ENCODE measurements at regions not wholly inside any gene's neighbourhood (a gene's known extent, or its start where the extent isn't known, plus 50 kb on each side); places are given as distances from the start of the nearest gene placed in this dataset.
"Not testable (repeated sequence)": the region's sequence is repeated elsewhere in the genome, so short reads cannot be mapped to it uniquely, and the experiment has no call there.

DNA sequence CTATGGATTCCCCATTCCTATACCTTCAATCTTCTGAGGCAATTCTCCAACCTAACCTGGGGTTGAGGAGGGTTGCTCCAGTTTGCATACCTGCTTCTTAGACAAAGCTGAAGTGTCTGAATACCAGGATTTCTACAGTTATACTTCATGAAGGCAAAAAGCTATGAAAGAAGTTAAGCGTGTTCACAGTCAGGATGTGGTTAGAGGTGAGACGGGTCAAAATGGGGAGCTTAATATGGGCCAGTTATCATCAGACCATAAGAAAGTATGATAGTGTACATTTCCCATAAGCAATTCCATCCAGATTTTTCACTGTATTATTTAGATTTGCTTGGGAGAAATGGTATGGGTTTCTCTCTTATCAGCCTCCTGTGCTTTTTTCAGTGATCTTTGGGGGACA lies 156.9 kb upstream of the FER start:
- H3K9me3 Mint-ChIP-seq: no peaks in the 10 kb centered on the region
- no peaks in the 10 kb centered on the region for H3K4me1 Mint-ChIP-seq (ENCODE audit: low read depth in 2 of 2)

DNA sequence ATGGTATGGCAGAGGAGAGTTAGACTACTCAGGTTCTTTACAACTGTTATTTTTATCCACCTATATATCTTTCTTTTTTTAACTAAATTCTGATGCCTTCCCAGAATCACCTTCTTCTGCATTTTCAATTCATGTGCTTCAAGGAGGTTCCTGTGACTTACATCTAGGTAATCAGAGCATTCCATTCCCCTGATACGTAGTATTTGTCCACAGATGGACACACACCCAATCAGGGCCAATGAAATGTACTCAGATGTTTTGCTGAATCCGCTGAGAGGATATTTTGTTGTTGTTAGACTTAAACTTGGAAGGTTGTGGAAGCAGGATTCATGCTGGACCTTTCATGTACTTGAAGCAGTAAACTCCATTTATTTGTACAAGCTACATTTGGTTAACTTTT lies 159.4 kb upstream of the FER start:
- H3K27ac Mint-ChIP-seq: no peak overlapping the region
- no peaks in the 10 kb centered on the region for H3K4me1 Mint-ChIP-seq (ENCODE audit: low read depth in 2 of 2)
- H3K4me3 Mint-ChIP-seq: no peak overlapping the region
- no peaks in the 10 kb centered on the region for H3K9me3 Mint-ChIP-seq
- H3K27me3 Mint-ChIP-seq: peaks cover 10 to 40% of the 10 kb centered on the region in 2 donors
- no peak for ATAC-seq
- no peaks in the 10 kb centered on the region for H3K36me3 Mint-ChIP-seq
- DNase-seq (ENCODE audit: low spot score): no peak

More for the DNA sequence above, 156.9 kb upstream of the FER start:
- H3K36me3 Mint-ChIP-seq: no peaks in the 10 kb centered on the region
- H3K4me3 Mint-ChIP-seq: no peak overlapping the region
- ATAC-seq: no peak
- H3K27ac Mint-ChIP-seq: no peak overlapping the region
- peaks cover 7 to 36% of the 10 kb centered on the region in 2 donors for H3K27me3 Mint-ChIP-seq
- no peak for DNase-seq (ENCODE audit: low spot score)

DNA sequence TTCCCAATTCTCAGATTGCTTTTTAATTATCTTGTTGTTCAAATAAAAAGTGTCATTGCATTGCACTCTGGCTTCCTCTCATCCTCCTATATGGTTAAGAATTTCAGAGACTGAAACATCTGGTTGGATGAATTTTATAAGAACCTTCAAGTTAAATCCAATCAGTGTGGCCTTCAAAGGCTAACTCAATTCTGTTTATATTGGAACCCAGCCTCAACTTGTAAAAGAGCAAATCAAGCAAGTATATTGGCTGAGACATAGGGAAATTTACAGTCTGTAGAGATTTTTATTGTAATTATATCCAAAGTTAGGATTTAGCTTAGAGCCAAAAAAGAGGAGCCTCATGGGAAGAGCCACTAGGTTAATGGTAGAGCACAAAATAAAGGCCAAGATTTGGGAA lies 159.9 kb upstream of the FER start:
- H3K4me3 Mint-ChIP-seq: no peak overlapping the region
- no peak for ATAC-seq
- no peaks in the 10 kb centered on the region for H3K4me1 Mint-ChIP-seq (ENCODE audit: low read depth in 2 of 2)
- H3K36me3 Mint-ChIP-seq: no peaks in the 10 kb centered on the region
- DNase-seq (ENCODE audit: low spot score): no peak
- no peaks in the 10 kb centered on the region for H3K9me3 Mint-ChIP-seq
- H3K27ac Mint-ChIP-seq: no peak overlapping the region
- peaks cover 10 to 37% of the 10 kb centered on the region in 2 donors for H3K27me3 Mint-ChIP-seq

DNA sequence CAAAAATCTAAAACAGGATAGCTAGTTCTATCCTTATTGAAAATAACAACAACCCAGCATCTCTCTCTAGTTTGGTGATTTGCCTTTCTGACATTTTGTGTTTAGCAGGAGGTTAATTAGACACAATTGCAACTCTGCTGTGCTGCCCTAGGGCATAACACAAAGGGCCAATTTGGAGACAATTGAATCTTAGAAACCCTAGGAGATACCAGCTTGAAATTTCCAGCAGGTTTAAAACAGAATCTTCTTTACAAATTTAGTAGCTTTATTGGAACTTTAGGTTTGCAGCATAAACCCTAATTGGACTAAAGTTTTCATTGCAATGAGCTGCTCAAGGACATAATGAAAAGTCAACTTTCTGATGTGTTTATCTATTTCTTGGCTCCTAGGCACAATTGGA lies 166.7 kb upstream of the FER start:
- no peak overlapping the region for H3K4me3 Mint-ChIP-seq
- ATAC-seq: no peak
- peaks cover 6 to 10% of the 10 kb centered on the region in 2 donors for H3K27me3 Mint-ChIP-seq
- H3K4me1 Mint-ChIP-seq (ENCODE audit: low read depth in 2 of 2): no peaks in the 10 kb centered on the region
- peaks cover 3% of the 10 kb centered on the region for H3K9me3 Mint-ChIP-seq
- no peaks in the 10 kb centered on the region for H3K36me3 Mint-ChIP-seq
- H3K27ac Mint-ChIP-seq: no peak overlapping the region
- no peak for DNase-seq (ENCODE audit: low spot score)

DNA sequence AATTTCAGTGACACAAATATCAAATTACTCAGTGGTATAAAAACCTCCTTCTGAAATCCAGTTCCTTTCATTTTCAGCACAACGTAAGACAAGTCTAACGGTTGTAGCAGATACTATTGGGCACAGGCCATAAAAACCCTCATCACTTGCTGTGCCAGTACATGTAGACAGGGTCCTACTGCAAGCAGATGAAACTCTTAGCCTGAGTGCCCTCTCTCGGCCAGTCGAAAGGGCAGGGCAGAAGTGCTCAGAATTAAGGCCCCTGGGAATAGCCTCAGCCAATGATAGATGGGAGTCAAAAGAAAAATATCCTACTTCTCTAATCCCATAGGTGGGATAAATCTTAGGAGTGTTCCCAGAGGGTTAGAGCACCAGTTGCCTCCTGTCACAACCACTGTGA lies 168.5 kb upstream of the FER start:
- H3K9me3 Mint-ChIP-seq: peaks cover 3% of the 10 kb centered on the region

DNA sequence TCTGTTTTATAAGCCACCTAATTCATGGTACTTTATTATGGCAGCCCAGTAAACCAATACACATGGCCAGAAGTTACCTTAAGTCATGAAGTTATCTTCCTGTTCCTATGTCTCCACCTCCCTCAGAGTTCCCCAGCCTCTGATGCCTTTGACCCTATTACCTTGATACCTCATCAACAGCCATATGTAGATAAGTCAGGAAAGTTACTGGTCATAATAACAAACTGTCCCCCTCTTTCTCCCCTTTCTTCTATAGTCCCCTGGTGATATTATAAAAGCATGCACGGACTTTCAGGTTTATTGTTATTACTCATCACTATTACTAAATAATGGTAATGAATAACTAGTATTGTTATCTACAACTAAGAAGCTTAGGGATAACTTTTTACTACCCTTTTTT lies 168.9 kb upstream of the FER start:
- Mint-ChIP-seq H3K27ac (no peak overlapping the region), H3K9me3 (peaks cover 3% of the 10 kb centered on the region), H3K4me3 (no peak overlapping the region), H3K27me3 (peaks cover 0 to 6% of the 10 kb centered on the region in 2 donors), H3K36me3 (no peaks in the 10 kb centered on the region), H3K4me1 (ENCODE audit: low read depth in 2 of 2) (no peaks in the 10 kb centered on the region)
- ATAC-seq: no peak
- no peak for DNase-seq (ENCODE audit: low spot score)

More for the DNA sequence above, 168.5 kb upstream of the FER start:
- no peak for DNase-seq (ENCODE audit: low spot score)
- Mint-ChIP-seq H3K36me3 (no peaks in the 10 kb centered on the region), H3K27me3 (peaks cover 0 to 6% of the 10 kb centered on the region in 2 donors), H3K4me3 (no peak overlapping the region), H3K27ac (no peak overlapping the region), H3K4me1 (ENCODE audit: low read depth in 2 of 2) (no peaks in the 10 kb centered on the region)
- no peak for ATAC-seq

DNA sequence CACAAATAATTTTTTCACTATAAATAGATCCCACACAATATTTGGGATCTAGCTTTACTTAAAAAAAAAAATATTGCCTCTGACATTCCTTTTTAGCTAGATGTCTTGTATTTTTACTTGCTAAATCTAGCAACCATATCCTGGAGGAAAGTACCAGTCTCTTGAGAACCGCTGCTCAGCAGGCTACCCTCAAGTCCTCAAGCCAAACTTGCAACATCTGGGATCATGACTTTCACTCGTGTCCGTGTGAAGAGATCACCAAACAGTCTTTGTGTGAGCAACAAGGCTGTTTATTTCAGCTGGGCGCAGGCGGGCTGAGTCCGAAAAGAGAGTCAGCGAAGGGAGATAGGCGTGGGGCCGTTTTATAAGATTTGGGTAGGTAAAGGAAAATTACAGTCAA lies 180.3 kb upstream of the FER start:
- H3K9me3 Mint-ChIP-seq: no peaks in the 10 kb centered on the region
- DNase-seq (ENCODE audit: low spot score) (no peak), ATAC-seq (no peak)
- H3K4me3 Mint-ChIP-seq: no peak overlapping the region
- H3K27ac Mint-ChIP-seq: no peak overlapping the region
- H3K4me1 Mint-ChIP-seq (ENCODE audit: low read depth in 2 of 2): no peaks in the 10 kb centered on the region
- peaks cover 3 to 10% of the 10 kb centered on the region in 2 donors for H3K27me3 Mint-ChIP-seq
- H3K36me3 Mint-ChIP-seq: no peaks in the 10 kb centered on the region

DNA sequence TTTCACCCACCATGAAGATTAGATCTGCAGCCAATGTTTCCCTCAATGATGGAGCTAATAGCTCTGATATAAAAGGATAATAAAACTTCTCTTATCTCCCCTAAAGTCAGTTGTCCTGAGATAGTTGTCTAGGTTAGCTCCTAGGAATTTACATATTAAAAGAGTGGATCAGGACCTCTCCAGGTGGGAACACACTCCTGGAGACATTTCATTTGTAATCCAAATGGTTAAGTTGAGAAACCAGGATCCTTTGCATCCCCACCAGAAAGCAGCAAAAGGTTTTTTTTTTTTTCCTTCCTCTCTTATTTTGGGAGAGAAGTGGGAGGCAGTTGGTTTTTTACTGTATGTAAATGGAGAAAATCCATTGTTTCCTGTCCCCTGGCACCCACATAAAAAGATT lies 182.5 kb upstream of the FBXL17 start:
- Mint-ChIP-seq H3K27me3 (peaks cover 2 to 8% of the 10 kb centered on the region in 2 donors), H3K27ac (no peak overlapping the region), H3K9me3 (no peaks in the 10 kb centered on the region), H3K4me3 (no peak overlapping the region), H3K36me3 (no peaks in the 10 kb centered on the region), H3K4me1 (ENCODE audit: low read depth in 2 of 2) (no peaks in the 10 kb centered on the region)
- no peak for ATAC-seq
- DNase-seq (ENCODE audit: low spot score): no peak

DNA sequence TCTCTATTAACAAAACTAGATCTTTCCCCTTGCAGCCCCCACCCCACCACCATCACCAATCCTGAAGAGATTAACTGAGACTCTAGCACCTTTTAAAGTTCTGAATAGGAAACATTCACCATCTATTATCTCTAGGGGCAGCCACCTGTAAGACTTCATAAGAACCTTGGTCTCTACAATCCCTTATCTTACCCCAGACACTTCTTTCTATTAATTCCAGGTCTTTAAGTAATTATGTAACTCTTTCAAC lies 180.2 kb upstream of the FBXL17 start:
- Mint-ChIP-seq H3K36me3 (no peaks in the 10 kb centered on the region), H3K9me3 (no peaks in the 10 kb centered on the region), H3K27ac (no peak overlapping the region), H3K27me3 (peaks cover 2 to 8% of the 10 kb centered on the region in 2 donors), H3K4me1 (ENCODE audit: low read depth in 2 of 2) (no peaks in the 10 kb centered on the region), H3K4me3 (no peak overlapping the region)
- ATAC-seq (no peak), DNase-seq (ENCODE audit: low spot score) (no peak)

DNA sequence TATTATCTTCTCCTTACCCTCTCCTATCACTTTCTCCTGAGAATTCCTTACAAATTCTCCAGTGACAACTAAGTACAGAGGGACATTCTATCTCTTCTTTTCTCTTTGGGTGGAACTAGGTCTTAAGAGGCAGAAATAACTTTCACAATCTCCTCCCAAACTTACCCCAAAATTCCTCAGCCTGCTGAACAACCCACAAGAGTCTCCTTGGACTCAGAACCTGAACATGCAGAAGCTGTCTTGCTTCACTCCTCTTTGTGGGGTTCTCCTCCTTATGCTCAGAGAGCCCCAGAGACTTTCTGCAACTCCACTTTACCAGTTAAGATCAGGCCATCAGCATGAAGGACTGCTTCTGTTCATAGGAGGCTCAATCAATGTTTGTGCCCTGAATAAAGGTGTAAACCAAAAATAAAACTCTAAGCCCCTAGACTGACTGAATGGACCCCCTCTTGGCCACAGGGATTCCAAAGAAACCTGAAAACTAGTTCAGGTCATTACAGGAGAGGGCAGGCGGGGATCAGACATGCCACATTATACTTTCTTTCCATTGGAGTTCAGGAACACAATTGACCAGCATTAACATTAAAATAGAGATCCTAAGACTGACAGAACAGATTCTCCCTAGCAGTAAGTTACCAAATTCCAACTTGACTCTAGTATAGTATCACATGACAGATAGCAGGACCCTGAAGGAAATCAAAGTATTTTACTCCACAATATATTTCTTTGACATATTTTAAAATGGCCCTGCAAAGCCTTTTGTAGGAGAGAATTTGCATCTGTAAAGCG lies 179.7 kb upstream of the FBXL17 start:
- H3K4me3 Mint-ChIP-seq: no peak overlapping the region
- H3K27ac Mint-ChIP-seq: no peak overlapping the region
- no peak for DNase-seq (ENCODE audit: low spot score)
- no peak for ATAC-seq
- H3K4me1 Mint-ChIP-seq (ENCODE audit: low read depth in 2 of 2): no peaks in the 10 kb centered on the region
- no peaks in the 10 kb centered on the region for H3K36me3 Mint-ChIP-seq
- H3K27me3 Mint-ChIP-seq: peaks cover 2 to 8% of the 10 kb centered on the region in 2 donors
- no peaks in the 10 kb centered on the region for H3K9me3 Mint-ChIP-seq

DNA sequence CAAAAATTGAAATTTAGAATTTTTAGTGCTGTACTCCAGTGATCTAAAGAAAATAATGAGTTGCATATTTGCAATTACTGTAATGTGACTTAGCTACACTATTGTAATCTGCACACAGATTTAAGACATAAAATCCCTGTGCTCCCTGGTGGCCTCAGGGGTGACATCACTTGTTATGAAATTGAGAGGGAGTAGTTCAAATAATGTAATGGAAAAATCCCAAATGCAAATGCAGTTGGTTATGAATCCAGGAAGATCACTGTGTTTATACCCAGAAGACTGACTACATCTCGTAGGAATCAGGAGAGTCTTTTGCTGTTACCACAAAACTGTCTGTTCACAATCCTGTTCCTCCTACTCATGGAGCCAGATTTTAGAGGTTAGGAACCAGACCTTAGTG lies 178.7 kb upstream of the FBXL17 start:
- peaks cover 3 to 10% of the 10 kb centered on the region in 2 donors for H3K27me3 Mint-ChIP-seq
- DNase-seq (ENCODE audit: low spot score) (no peak), ATAC-seq (no peak)
- no peak overlapping the region for H3K4me3 Mint-ChIP-seq
- H3K36me3 Mint-ChIP-seq: no peaks in the 10 kb centered on the region
- H3K4me1 Mint-ChIP-seq (ENCODE audit: low read depth in 2 of 2): no peaks in the 10 kb centered on the region
- no peak overlapping the region for H3K27ac Mint-ChIP-seq
- no peaks in the 10 kb centered on the region for H3K9me3 Mint-ChIP-seq

DNA sequence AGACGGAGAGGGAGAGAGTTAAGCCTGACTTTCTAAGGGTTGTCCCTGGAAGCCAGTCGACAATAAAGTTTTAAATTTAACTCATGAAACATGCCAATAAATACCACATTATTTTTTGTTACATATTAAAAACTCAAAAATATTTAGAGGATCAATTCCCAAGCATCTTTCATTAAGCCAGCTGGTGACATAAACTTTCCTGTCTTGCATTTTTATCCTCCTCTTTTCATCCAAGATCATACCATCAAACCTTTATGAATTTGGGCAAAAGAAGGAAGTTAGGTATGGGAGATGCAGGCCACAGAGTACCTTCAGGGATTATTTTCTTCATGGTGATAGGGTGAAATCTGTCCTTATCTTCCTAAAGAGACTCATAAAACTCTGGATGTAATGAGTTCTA lies 178.3 kb upstream of the FBXL17 start:
- Mint-ChIP-seq H3K27me3 (peaks cover 3 to 11% of the 10 kb centered on the region in 2 donors), H3K4me1 (ENCODE audit: low read depth in 2 of 2) (no peaks in the 10 kb centered on the region), H3K27ac (no peak overlapping the region), H3K36me3 (no peaks in the 10 kb centered on the region), H3K4me3 (no peak overlapping the region), H3K9me3 (no peaks in the 10 kb centered on the region)
- DNase-seq (ENCODE audit: low spot score) (no peak), ATAC-seq (no peak)

DNA sequence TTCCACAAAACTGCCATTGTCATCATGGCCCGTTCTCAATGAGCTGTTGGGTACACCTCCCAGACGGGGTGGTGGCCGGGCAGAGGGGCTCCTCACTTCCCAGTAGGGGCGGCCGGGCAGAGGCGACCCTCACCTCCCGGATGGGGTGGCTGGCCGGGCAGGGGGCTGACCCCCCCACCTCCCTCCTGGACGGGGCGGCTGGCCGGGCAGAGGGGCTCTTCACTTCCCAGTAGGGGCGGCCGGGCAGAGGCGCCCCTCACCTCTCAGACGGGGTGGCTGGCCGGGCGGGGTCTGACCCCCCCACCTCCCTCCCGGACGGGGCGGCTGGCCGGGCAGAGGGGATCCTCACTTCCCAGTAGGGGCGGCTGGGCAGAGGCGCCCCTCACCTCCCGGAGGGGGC lies 176.9 kb upstream of the FBXL17 start:
- not testable (repeated sequence) for H3K27me3 Mint-ChIP-seq; DNase-seq (ENCODE audit: low spot score); H3K9me3 Mint-ChIP-seq; ATAC-seq; H3K4me1 Mint-ChIP-seq (ENCODE audit: low read depth in 2 of 2); H3K4me3 Mint-ChIP-seq; H3K27ac Mint-ChIP-seq; H3K36me3 Mint-ChIP-seq

DNA sequence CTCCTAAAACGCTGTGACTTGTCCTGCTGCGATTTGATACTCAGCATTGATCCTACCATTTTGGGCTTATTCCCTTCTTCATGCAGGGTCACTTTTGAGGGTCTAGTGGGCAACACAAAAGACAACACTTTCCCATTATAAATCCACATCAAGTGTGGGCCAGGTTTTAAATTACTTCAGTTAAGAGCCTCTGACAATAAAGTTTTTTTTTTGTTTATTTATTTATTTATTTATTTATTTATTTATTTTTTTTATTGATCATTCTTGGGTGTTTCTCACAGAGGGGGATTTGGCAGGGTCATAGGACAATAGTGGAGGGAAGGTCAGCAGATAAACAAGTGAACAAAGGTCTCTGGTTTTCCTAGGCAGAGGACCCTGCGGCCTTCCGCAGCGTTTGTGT lies 176.2 kb upstream of the FBXL17 start:
- not testable (repeated sequence) for H3K27ac Mint-ChIP-seq; H3K9me3 Mint-ChIP-seq; DNase-seq (ENCODE audit: low spot score); H3K36me3 Mint-ChIP-seq; H3K4me1 Mint-ChIP-seq (ENCODE audit: low read depth in 2 of 2); H3K4me3 Mint-ChIP-seq; ATAC-seq; H3K27me3 Mint-ChIP-seq

DNA sequence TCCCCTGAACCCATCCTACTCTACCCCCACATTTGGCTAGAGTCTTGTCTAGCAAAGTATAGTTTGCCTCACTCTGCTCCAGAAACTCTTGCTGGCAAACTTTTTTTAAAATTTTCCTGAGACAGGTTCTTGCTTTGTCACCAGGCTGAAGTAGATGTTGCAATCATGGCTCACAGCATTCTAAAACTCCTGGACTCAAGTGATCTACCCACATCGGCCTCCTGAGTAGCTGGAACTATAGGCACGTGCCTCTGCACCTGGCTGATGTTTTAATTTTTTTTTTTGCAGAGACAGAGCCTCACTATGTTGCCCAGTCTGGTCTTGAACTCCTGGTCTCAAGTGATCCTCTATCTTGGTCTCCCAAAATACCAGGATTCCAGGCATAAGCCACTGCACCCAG lies 175.8 kb upstream of the FBXL17 start:
- Mint-ChIP-seq H3K36me3 (no peaks in the 10 kb centered on the region), H3K27me3 (peaks cover 3 to 9% of the 10 kb centered on the region in 2 donors), H3K4me1 (ENCODE audit: low read depth in 2 of 2) (no peaks in the 10 kb centered on the region), H3K9me3 (peaks cover under 1% of the 10 kb centered on the region), H3K27ac (no peak overlapping the region), H3K4me3 (no peak overlapping the region)
- no peak for DNase-seq (ENCODE audit: low spot score)
- no peak for ATAC-seq

Data from natural killer cell treated with Interleukin-12 subunit alpha and Interleukin-12 subunit beta and Interleukin-15 and Interleukin-18, amount 100 ng/mL, for 72 hours (primary cell).